Stimulated activated CD8-positive, alpha-beta memory T cell treated with anti-CD3 and anti-CD28 coated beads, Interleukin-4, amount 100 ng/mL, for 24 hours (primary cell): ENCODE measurements at regions not wholly inside any gene's neighbourhood (a gene's known extent, or its start where the extent isn't known, plus 50 kb on each side); places are given as distances from the start of the nearest gene placed in this dataset.
"Not testable (repeated sequence)": the region's sequence is repeated elsewhere in the genome, so short reads cannot be mapped to it uniquely, and the experiment has no call there.

Experiments used
- DNase-seq: peaks from one replicate; pipeline ENCODE4 v3.0.0-alpha.2; 2020; ENCODE audit warnings: low read depth

DNA sequence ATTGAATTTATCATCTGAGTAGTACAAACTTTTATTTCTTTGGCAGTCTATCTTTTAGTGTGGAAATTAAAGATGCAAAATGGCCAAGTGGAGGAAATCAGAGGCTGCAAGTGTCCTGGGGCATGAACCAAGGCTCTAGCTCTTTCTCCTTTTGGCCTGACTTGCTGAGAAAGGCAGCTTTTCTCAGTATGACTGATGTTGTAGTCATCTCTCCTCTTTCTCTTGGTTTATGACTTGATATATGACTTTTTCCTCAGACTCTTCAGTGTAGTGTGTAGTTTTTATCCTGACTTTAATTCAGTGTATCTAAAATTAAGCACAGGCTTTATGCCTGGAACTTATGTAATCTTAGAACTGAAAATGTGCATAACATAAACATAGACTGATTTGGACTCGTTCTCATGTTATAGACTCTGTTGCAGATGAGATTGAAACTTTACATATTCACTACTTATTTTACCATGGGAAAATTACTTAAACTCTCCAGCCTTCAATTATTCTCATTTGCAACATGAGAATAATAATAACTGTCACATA, 65.7 kb downstream of the SLITRK5 start:
- DNase-seq, result no peak

GRCh38 chr13:87754097-87754496, 82.9 kb downstream of the SLITRK5 start:
- no peak for DNase-seq

- DNase-seq, result no peak
Measured at GRCh38 chr13:87769445-87769844, 98.3 kb downstream of the SLITRK5 start.

DNA sequence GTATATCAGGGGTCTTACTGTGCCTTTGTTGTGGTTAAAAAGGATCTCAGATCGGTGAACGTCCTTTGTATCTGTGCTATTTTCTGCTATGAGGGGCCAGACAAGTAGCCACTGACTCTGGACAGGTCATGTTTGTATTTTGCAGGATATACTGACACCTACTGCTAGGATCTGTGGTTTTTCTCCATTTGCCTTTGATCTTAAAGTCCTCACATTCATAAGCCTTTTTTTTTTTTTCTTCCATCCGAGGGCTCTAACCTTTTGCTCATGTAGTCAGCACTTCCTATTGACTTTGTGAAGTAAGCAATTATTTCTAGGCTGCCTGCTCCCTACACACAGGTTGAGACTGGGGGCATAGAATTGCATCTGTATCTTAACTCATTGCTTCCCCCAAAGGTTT, 106.2 kb downstream of the SLITRK5 start:
- DNase-seq, result no peak

GRCh38 chr13:87778128-87778527, 107.0 kb downstream of the SLITRK5 start:
- DNase-seq, result no peak

- no peak for DNase-seq
Measured at GRCh38 chr13:87779426-87779825, 108.3 kb downstream of the SLITRK5 start.

DNA sequence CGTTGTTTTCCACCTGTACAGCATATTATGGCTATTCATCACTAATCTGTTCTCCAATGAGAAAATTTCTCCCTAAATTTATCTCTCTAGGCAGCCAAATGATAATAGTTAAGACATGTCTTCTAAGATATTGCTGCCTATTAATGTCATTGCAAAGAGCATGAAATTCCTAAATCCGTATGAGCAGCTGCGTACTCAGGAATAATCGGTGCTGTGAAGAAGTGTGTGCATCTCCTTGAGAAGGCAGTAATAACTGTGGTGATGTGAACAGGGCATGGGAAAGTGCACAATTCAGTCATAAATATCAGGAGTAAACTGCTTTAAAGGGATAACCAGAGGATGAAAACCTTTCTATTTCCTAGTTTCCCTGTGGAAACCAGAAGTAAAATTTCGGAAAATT, 112.2 kb downstream of the SLITRK5 start:
- no peak for DNase-seq

DNA sequence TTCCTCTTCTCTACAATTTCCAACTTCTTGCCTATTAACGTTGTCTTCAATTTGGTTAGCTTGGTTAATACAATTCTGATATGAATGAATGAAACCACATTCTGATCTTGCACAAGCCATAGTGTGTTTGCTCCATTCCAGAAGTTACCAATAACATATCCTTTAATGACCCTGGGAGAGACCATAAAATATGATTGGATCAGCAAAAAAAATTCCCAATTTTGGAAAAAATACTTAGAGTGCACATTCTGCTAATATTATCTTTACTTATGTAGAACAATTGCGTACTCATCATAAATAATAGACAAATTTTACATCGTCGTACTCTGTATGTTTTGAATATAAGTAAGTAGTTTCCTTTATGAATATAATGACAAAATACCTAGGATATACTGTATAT, 117.2 kb downstream of the SLITRK5 start:
- no peak for DNase-seq

GRCh38 chr13:87792878-87793277, 121.7 kb downstream of the SLITRK5 start:
- no peak for DNase-seq

DNA sequence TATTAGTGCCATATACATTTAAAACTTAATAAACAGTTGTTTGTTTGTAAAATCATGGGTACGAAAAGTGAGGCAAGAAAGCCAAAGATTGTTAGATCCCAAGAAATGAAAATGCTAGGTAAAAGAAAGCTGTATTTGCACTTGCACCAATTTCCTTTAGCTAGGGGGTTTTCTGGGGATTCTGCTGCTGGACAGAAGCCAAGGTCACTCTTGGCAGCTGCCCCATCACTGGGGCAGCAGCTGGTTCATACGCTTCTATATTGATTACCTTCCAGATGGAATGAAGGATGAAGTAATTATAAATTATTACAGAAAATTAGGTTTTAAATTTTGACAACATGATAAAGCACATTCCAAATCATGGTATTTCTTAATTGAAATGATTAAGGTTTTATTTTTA, 127.4 kb downstream of the SLITRK5 start:
- DNase-seq, result no peak

DNA sequence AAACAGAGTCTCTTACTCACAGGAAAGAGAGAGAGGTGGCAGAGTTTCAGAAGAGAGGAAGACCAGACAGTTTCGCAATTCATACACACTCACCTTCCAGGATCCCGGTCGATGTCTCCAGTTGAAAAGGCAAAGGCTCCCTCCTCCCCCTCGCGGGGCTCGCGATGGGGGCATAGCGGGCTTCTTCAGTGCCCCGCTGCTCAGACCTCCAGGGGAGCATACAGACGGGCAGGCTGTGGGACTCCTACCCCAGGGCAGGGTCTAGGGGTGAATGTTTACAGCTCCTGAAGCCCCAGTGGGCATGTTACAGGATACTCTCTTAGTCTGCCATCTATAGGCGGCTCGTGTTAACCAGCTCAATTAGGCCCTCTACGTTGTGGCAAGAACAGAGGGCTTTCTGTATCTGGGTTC, 139.2 kb downstream of the SLITRK5 start:
- DNase-seq, result no peak

- no peak for DNase-seq
Measured at GRCh38 chr13:87810920-87811344, 139.8 kb downstream of the SLITRK5 start.

- DNase-seq, result no peak
Measured at GRCh38 chr13:87814403-87814802, 143.2 kb downstream of the SLITRK5 start.

- no peak for DNase-seq
Measured at GRCh38 chr13:87820241-87820640, 149.1 kb downstream of the SLITRK5 start.

GRCh38 chr13:87821512-87821911, 150.3 kb downstream of the SLITRK5 start:
- DNase-seq, result no peak

DNA sequence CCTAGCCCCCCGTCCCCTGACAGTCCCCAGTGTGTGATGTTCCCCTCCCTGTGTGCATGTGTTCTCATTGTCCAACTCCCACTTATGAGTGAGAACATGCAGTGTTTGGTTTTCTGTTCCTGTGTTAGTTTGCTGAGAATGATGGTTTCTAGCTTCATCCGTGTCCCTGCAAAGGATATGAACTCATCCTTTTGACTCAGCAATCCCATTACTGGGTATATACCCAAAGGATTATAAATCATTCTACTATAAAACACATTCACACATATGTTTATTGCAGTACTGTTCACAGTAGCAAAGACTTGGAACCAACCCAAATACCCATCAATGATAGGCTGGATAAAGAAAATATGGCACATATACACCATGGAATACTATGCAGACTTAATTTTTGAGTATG, 155.1 kb downstream of the SLITRK5 start:
- not testable (repeated sequence) for DNase-seq

DNA sequence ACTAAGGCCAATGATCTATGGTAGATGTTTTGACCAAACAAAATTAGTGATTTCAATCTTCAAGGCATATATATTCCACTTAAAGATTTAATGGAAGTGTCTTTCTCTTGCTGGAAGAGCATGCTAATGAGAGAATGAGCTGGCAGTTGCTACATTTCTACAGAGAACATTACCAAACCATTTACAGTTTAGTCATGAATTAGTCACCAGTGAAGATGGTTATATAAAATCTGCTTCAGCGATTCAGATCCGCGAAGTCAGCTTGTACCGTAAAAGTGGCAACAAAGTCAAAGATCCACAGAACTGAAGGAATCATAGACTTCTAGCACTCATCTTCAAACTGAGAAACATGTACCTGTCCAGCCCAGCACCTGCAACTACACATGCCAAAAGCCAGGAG, 156.3 kb downstream of the SLITRK5 start:
- DNase-seq, result no peak

- no peak for DNase-seq
Measured at GRCh38 chr13:87837522-87837921, 166.4 kb downstream of the SLITRK5 start.

GRCh38 chr13:87837946-87838345, 166.8 kb downstream of the SLITRK5 start:
- DNase-seq, result no peak

DNA sequence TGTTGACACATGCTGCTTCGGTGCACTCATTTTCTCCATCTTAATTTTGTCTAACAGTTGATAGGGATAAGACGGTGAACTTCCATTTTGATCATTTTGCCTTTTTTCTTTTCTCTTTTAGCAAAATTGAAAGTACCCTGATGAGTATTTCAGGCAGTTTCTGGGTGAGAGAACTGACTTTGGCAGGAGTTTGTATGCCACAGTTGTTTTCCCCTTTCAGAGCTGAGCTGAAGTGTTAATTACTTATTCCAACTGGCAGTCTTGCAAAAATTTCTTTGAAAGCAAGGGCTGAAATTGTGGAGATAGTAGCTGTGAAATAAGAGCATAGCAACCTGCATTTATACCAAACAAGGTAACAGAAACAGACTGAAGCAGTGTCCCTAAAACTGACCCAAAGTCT, 180.2 kb downstream of the SLITRK5 start:
- DNase-seq, result no peak

DNA sequence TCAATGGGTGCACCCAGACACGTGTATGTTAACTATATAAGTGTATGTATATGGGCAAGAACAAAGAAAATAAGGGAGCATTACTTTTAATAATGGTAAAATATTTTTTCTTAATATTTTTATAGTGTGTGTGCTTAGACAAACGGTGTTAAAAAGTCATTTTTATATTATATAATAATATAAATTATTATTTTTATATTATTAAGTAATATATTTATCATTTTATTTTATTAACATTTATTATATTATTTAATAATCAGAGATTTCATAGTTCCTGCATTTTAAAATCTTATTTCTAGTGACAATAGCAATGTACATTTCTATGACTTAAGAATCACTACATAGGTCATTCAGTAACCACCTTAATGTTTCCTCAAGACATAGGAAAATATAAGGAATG, 184.4 kb downstream of the SLITRK5 start:
- no peak for DNase-seq

DNA sequence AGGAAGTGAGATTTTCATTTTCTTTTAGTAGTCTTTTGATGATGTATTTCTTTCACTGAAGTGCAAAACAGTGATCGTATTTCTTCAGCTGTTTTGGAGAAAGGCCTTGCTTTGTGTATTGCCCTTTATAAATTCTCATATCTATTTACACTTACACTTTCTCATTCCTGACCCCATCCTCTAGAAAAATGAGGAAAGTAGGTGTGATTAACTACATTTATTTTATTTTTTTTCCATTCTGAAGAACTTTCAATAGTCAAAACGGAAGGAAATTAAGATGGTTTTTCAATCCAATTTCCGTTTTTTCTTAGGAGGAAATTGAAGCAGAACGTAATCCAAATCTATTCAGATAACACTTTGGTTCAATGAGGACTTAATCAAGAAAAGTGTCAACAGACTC, 188.1 kb downstream of the SLITRK5 start:
- no peak for DNase-seq

DNA sequence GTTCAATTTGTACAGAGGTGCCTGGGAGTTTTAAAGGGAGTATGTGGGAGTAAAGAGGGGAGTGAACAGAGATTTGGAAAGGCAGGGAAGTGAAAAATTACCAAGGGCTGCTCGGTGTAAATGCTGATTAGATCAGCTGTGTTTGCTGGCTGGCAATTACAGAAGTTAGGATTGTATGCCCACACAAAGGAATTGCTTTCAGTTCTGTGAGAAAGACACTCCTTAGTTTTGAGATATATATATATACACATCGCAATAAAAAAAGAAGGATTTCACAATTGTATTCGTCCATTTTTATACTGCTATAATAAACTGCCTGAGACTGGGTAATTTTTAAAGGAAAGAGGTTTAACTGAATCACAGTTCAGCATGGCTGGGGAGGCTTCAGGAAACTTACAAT, 196.3 kb downstream of the SLITRK5 start:
- no peak for DNase-seq

DNA sequence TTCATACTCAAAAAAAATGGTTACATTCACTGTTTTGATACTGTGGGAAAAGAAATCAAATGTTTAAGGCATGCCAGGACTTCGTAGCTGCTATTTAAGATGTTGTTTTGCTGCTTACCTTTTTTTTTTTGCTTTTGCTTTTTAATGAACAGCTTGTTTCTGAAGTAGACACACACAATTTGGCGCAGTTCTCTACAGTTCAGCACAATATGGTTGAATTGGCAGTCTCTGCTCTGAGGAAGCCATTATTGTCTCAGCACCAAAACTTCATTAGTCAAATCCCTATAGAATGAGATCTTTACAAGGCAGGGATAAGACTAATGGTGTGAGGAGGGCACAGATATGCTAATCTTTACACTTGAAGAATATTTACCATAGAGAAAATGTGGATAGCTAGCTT, 197.6 kb downstream of the SLITRK5 start:
- DNase-seq, result no peak

DNA sequence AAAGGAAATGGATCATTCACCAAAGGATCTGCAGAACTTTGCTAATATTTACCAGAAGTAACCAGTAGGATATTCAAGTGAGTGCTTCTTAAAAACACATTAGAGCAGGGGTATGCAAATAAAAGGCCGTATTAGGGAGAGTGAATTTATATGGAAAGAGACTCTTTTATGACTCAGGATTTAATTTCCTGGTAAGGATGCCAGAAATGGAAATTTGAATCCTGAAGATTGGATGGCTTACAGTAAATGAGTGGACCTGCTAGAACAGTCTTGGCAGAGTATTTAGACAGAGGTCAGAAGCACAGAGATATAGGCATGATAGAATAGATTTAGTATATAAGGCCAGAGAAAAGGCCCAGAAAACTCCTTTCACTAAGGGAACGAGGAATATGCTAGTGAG, 201.6 kb downstream of the SLITRK5 start:
- DNase-seq, result no peak
